Fibroblast of peridontal ligament (primary cell): ENCODE measurements at regions not wholly inside any gene's neighbourhood (a gene's known extent, or its start where the extent isn't known, plus 50 kb on each side); places are given as distances from the start of the nearest gene placed in this dataset.
"Not testable (repeated sequence)": the region's sequence is repeated elsewhere in the genome, so short reads cannot be mapped to it uniquely, and the experiment has no call there.

Experiments
- DNase-seq: peaks from one replicate; pipeline ENCODE4 v3.0.0-alpha.2; 2010; ENCODE audit errors: extremely low read depth

- no peak for DNase-seq
Observed at GRCh38 chr1:106232128-106232527, 824.3 kb upstream of the PRMT6 start.

- no peak for DNase-seq
Observed at GRCh38 chr1:106233511-106233910, 823.0 kb upstream of the PRMT6 start.

- DNase-seq, result no peak
Observed at GRCh38 chr1:106249365-106249764, 807.1 kb upstream of the PRMT6 start.

- DNase-seq, result no peak
Observed at GRCh38 chr1:106249810-106250209, 806.7 kb upstream of the PRMT6 start.

GRCh38 chr1:106254748-106255147 lies 801.7 kb upstream of the PRMT6 start:
- peak; percentile 15 for DNase-seq

GRCh38 chr1:106266786-106267185 lies 789.7 kb upstream of the PRMT6 start:
- DNase-seq, result peak; percentile 2

GRCh38 chr1:106268070-106268469 lies 788.4 kb upstream of the PRMT6 start:
- DNase-seq, result peak; percentile 1

GRCh38 chr1:106276871-106277270 lies 779.6 kb upstream of the PRMT6 start:
- DNase-seq, result peak; percentile 69

GRCh38 chr1:106277786-106278185 lies 778.7 kb upstream of the PRMT6 start:
- no peak for DNase-seq

GRCh38 chr1:106278716-106279115 lies 777.8 kb upstream of the PRMT6 start:
- no peak for DNase-seq

- DNase-seq, result no peak
Observed at GRCh38 chr1:106289265-106289928, 767.1 kb upstream of the PRMT6 start.

GRCh38 chr1:106290805-106291501 lies 765.5 kb upstream of the PRMT6 start:
- peak; percentile 21 for DNase-seq

- no peak for DNase-seq
Observed at GRCh38 chr1:106292130-106292529, 764.3 kb upstream of the PRMT6 start.

- no peak for DNase-seq
Observed at GRCh38 chr1:106296431-106296830, 760.0 kb upstream of the PRMT6 start.

GRCh38 chr1:106304106-106304505 lies 752.4 kb upstream of the PRMT6 start:
- DNase-seq, result peak; percentile 3

- DNase-seq, result no peak
Observed at GRCh38 chr1:106319612-106320011, 736.9 kb upstream of the PRMT6 start.

- no peak for DNase-seq
Observed at GRCh38 chr1:106325600-106325999, 730.9 kb upstream of the PRMT6 start.

- peak; percentile 3 for DNase-seq
Observed at GRCh38 chr1:106344494-106344893, 712.0 kb upstream of the PRMT6 start.

GRCh38 chr1:106360252-106360651 lies 696.2 kb upstream of the PRMT6 start:
- DNase-seq, result no peak

GRCh38 chr1:106366627-106367319 lies 689.7 kb upstream of the PRMT6 start:
- DNase-seq, result no peak

GRCh38 chr1:106378261-106378660 lies 678.2 kb upstream of the PRMT6 start:
- DNase-seq, result no peak

GRCh38 chr1:106380772-106381171 lies 675.7 kb upstream of the PRMT6 start:
- DNase-seq, result no peak

- DNase-seq, result not testable (repeated sequence)
Observed at GRCh38 chr1:106389160-106389559, 667.3 kb upstream of the PRMT6 start.
